ENCODE measurements at regions not wholly inside any gene's neighbourhood (a gene's known extent, or its start where the extent isn't known, plus 50 kb on each side); places are given as distances from the start of the nearest gene placed in this dataset.
A peak's percentile ranks its signal among the peaks of the same experiment; 100 is the strongest.

- TF ChIP-seq CTCF (IDR thresholded peaks at IDR 0.05; ENCODE audit: borderline replicate concordance, insufficient read depth, low read depth, low read length): no peak
- H3K4me3 ChIP-seq (ENCODE audit: low read depth, low read length): no peak overlapping the region
Observed at GRCh38 chr19:30215248-30215647, 156.9 kb upstream of the ZNF536 start.

DNA sequence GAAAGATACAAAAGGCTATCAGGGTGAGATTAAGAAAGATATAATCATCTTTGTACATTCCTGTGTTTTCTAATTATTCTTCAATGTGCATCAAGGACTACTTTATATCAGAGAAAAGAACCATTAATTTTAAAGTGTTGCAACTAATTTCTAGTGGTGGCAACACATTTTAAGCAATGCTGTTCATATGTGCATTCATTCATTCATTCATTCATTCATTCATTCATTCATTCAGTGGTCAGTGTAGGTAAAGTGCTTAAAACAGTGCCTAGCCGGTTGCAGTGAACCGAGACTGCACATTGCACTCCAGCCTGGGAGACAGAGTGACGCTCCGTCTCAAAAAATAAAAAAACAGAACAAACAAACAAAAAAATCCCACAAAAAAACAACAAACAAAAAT lies 155.7 kb upstream of the ZNF536 start:
- TF ChIP-seq CTCF (IDR thresholded peaks at IDR 0.05; ENCODE audit: borderline replicate concordance, insufficient read depth, low read depth, low read length): no peak
- H3K4me3 ChIP-seq (ENCODE audit: low read depth, low read length): no peak overlapping the region

- TF ChIP-seq CTCF (IDR thresholded peaks at IDR 0.05; ENCODE audit: borderline replicate concordance, insufficient read depth, low read depth, low read length): no peak
- H3K4me3 ChIP-seq (ENCODE audit: low read depth, low read length): no peak overlapping the region
Observed at GRCh38 chr19:30217461-30217860, 154.7 kb upstream of the ZNF536 start.

DNA sequence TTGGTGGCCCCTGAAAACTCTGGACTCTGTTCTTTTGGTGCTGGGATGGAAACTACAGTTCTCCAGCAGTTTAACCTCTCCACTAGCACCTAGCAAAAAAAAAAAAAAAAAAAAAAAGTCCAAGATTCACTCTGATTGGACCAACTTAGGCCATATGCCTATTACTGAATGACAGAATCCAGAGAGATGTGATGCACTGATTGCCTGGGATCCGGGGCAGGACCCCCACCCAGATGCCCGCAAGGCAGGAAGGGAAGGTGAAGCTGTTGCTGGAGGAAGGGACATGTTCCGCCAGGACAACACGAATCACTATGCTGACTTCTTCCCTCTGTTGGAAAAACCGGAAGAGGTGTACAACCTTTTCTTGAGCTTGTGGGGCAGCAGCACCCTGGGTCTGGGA lies 152.5 kb upstream of the ZNF536 start:
- H3K4me3 ChIP-seq (ENCODE audit: low read depth, low read length): no peak overlapping the region
- no peak for TF ChIP-seq CTCF (IDR thresholded peaks at IDR 0.05; ENCODE audit: borderline replicate concordance, insufficient read depth, low read depth, low read length)

GRCh38 chr19:30221176-30221575 lies 151.0 kb upstream of the ZNF536 start:
- no peak overlapping the region for H3K4me3 ChIP-seq (ENCODE audit: low read depth, low read length)
- TF ChIP-seq CTCF (IDR thresholded peaks at IDR 0.05; ENCODE audit: borderline replicate concordance, insufficient read depth, low read depth, low read length): no peak

DNA sequence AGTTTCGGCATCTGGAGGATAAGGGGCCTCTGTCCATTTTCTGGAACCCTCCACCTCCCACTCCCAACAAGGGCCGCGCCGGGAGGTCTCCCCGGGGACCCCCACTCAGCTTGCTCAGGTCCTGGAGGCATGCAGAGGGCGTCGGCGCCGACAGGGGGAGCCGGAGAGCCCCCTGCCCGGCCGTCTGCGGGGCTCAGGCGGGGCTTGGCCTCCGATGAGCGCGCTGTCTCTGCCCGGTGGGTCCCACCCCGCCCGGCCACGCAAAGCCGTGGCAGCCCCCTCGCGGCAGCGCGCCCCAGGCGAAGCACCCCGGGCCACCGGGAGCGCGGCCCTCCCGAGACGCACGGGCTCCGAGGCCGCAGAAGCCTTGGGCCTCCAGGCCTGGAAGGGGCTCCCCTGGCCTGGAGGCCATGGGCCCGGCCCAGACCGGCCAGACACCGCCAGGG lies 149.7 kb upstream of the ZNF536 start:
- H3K4me3 ChIP-seq (ENCODE audit: low read depth, low read length): no peak overlapping the region
- TF ChIP-seq CTCF (IDR thresholded peaks at IDR 0.05; ENCODE audit: borderline replicate concordance, insufficient read depth, low read depth, low read length): peak; percentile 81

DNA sequence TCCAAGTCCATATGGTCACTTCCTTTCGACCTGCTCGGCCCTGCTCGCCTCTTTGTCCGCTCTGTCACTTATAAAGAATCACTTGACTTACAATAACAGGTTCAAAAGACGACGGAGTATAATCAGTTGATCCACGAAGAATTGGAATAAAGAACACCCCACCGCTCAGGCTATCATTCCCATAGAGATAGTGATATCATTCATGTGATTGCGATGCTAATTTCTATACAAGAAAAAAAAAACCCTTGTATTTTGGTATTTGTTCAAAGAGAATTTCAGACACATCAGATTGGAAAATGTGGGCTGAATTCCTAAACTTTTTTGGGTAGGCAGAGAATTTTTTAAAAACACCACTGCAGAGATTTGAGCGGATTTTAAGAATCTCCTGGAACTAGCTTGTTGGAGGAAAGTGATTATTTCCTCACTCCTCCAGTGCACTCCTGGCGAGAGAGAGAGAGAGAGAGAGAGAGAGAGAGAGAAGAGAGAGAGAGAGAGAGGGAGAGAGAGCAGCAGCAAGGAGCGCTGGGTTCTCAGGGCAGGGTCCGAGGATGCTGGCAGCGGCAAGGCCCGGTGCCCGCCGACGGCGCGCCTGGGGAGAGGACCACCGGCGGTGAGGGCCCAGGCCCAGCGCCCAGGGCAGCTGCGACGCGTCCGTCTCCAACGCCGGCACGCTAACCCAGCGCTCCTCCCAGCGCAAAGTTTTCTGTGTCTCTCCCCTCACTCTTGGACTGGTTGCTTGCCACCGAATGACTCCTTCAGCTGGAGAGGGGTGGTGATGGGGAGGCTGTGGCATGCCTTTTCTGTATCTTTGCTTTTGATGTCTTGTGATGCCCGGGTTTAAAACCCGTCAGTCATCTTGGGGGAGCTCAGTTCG lies 149.0 kb upstream of the ZNF536 start:
- TF ChIP-seq CTCF (IDR thresholded peaks at IDR 0.05; ENCODE audit: borderline replicate concordance, insufficient read depth, low read depth, low read length): no peak
- no peak overlapping the region for H3K4me3 ChIP-seq (ENCODE audit: low read depth, low read length)
